ENCODE measurements at regions not wholly inside any gene's neighbourhood (a gene's known extent, or its start where the extent isn't known, plus 50 kb on each side); places are given as distances from the start of the nearest gene placed in this dataset.

DNA sequence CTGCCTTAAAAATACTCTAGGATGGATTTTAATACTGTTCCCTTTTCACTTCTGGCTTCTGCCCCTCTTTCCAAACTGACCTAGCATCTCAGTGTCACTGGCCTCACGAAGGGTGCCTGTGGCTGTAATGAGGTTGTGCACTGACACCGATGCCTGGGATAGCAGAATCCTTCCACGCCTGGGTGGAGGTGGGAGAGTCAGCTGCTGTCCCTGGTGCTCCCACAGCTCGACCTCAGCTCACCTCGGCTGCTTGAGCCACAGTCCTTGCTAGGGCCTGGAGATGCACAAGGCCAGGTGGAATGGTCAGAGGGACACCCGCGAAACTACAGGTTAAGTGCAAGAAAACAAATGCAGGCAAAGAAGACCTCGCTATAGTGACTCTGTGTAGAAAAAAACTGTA is 123.4 kb upstream of the ACBD5 start:
- TF ChIP-seq GLIS3 (CRISPR knock-in tag; IDR thresholded peaks at IDR 0.05), result no peak
- TF ChIP-seq PPARA (CRISPR knock-in tag; IDR thresholded peaks at IDR 0.05; ENCODE audit: borderline replicate concordance), result no peak
- no peak for TF ChIP-seq TCF4 (CRISPR knock-in tag; IDR thresholded peaks at IDR 0.05; ENCODE audit: borderline replicate concordance)
- TF ChIP-seq ZNF565 (CRISPR knock-in tag; conservative IDR thresholded peaks at IDR 0.05; ENCODE audit: low read depth), result no peak
- no peak for TF ChIP-seq BACH2 (CRISPR knock-in tag; IDR thresholded peaks at IDR 0.05; ENCODE audit: borderline replicate concordance)
- TF ChIP-seq, protein P1, sequence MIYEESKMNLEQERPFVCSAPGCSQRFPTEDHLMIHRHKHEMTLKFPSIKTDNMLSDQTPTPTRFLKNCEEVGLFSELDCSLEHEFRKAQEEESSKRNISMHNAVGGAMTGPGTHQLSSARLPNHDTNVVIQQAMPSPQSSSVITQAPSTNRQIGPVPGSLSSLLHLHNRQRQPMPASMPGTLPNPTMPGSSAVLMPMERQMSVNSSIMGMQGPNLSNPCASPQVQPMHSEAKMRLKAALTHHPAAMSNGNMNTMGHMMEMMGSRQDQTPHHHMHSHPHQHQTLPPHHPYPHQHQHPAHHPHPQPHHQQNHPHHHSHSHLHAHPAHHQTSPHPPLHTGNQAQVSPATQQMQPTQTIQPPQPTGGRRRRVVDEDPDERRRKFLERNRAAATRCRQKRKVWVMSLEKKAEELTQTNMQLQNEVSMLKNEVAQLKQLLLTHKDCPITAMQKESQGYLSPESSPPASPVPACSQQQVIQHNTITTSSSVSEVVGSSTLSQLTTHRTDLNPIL (CRISPR knock-in tag; IDR thresholded peaks at IDR 0.05; ENCODE audit: low read depth), result no peak
- TF ChIP-seq, protein P2, sequence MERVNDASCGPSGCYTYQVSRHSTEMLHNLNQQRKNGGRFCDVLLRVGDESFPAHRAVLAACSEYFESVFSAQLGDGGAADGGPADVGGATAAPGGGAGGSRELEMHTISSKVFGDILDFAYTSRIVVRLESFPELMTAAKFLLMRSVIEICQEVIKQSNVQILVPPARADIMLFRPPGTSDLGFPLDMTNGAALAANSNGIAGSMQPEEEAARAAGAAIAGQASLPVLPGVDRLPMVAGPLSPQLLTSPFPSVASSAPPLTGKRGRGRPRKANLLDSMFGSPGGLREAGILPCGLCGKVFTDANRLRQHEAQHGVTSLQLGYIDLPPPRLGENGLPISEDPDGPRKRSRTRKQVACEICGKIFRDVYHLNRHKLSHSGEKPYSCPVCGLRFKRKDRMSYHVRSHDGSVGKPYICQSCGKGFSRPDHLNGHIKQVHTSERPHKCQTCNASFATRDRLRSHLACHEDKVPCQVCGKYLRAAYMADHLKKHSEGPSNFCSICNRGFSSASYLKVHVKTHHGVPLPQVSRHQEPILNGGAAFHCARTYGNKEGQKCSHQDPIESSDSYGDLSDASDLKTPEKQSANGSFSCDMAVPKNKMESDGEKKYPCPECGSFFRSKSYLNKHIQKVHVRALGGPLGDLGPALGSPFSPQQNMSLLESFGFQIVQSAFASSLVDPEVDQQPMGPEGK (CRISPR knock-in tag; IDR thresholded peaks at IDR 0.05; ENCODE audit: borderline replicate concordance), result no peak
- TF ChIP-seq RARB (CRISPR knock-in tag; IDR thresholded peaks at IDR 0.05), result no peak
- TF ChIP-seq CSDC2 (CRISPR knock-in tag; IDR thresholded peaks at IDR 0.05), result no peak
